ENCODE measurements at regions not wholly inside any gene's neighbourhood (a gene's known extent, or its start where the extent isn't known, plus 50 kb on each side); places are given as distances from the start of the nearest gene placed in this dataset.

DNA sequence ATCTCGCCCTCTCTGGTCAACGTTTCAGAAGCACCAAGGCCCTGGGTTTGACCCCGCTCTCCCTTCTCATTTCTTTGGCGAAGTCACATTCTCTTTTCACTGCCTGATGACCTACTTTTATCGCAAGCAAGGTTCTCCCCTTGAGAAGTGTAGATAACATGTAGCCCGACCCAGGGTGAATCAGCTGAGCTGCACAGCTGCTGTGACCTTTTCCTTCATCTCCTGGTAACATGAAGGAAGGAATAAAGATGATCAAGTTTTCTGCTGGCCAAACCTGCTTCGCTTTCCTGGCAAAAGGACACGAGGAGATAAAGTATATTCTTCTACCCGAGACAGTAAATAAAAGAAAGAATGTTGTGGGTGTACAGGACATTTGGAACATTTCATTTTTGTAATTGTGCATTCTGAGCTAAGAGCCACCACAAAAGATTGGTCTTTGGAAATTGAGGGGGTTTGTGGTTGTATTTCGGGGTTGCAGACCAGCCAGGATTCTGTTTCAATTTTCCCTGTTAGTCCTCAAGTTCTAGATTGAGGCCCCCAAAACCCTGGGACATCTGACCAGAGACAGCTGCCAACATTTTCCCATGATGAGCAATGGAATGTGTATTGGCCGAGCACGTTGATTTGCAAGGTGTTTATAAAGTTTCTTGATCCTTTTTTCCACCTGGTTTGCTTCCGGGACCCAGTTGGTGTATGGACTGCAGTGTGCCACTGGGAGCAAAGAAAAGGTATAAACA is 155.1 kb upstream of the ZNF462 start:
- no peak for ATAC-seq
- Mint-ChIP-seq H3K27me3 (no peaks in the 10 kb centered on the region), H3K27ac (no peak overlapping the region), H3K4me3 (no peak overlapping the region), H3K4me1 (no peaks in the 10 kb centered on the region), H3K36me3 (no peaks in the 10 kb centered on the region), H3K9me3 (peaks cover 4% of the 10 kb centered on the region)

DNA sequence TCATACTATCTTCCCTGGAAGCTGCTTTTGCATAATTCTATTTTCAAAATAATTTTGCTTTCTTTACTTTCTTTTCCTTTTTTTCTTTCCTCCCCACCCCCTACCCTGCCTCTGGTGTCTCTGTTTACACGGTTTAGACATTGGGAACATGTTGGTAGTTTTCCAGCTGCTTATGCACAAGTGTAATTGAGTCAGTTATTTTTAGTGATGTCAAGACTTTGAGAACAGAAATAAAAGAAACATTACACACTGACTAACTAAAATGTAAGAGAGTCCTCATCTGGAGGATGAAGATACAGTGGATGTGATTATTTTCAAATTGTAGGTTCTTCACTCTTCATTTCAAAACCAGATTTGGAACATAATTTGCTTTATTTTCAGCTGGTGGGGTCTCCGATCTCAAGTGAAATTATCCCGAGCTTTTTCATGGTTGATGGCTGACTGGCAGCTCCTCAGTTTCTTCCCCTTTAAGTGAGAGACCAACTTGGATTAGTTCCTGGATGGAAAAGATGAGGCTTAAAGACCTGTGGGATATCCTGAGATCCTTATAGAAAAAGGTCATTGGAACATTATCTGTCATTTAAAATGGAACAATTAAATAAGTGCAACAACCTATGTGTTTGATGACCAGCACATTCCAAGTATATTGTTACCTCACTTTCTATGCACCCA is 154.4 kb upstream of the ZNF462 start:
- Mint-ChIP-seq H3K36me3 (no peaks in the 10 kb centered on the region), H3K27me3 (no peaks in the 10 kb centered on the region), H3K27ac (no peak overlapping the region), H3K9me3 (peaks cover 3% of the 10 kb centered on the region), H3K4me1 (no peaks in the 10 kb centered on the region), H3K4me3 (no peak overlapping the region)
- no peak for ATAC-seq

DNA sequence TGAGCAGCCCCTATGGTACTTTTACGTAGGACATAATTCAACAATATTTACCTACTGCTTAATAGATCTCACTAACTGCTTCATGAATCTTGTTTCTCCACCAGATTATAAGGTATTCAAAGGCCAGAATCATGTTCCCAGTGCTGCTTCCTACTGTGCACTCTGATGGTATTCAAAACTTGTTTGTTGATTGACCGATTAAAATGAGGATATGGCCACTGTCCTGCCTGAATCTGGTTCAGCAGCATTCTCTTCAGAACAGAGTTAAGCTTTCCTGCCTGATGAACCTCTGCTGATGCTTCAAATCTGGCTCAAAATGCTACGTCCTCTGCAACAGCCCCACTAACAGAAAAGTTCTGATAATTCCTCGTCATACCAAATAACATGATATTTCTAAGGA is 150.7 kb upstream of the ZNF462 start:
- no peak overlapping the region for H3K27ac Mint-ChIP-seq
- no peaks in the 10 kb centered on the region for H3K9me3 Mint-ChIP-seq
- no peaks in the 10 kb centered on the region for H3K36me3 Mint-ChIP-seq
- H3K4me1 Mint-ChIP-seq: no peaks in the 10 kb centered on the region
- H3K4me3 Mint-ChIP-seq: no peak overlapping the region
- no peak for ATAC-seq
- no peaks in the 10 kb centered on the region for H3K27me3 Mint-ChIP-seq

DNA sequence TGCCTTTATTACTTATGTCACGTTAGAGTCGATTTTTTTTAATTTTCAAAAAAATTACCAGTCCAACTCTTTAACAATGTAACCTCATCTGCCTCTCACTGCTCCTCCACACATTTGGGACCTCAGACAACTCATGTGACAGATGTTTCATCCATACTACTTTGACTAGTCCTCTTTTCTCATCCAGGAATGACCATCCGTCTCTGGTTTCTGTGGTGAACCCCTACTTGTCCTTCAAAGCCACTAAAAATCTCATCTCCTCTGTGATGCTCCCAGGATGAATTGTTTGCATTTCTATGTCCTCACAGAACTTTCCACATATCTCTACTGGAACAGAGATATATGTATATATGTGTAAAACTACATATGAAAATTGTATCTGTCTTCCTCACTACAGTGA is 149.8 kb upstream of the ZNF462 start:
- ATAC-seq: no peak
- Mint-ChIP-seq H3K9me3 (no peaks in the 10 kb centered on the region), H3K27ac (no peak overlapping the region)

DNA sequence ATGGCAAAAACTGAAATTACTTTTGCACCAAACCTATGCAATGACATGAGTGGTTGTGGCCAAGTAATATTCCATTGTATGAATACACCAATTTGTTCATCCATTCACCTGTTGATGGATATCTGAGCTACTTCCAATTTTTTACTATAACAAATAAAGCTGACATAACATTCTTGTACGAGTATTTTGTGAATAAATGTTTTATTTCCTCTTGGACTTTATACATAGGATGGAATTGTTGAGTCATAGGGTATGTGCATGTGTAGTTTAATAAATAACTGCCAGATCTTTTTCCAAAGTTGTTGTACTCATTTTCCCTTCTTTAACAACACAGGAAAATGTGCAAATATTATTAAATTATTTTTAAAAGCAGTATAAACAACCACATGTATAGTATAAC is 146.1 kb upstream of the ZNF462 start:
- Mint-ChIP-seq H3K9me3 (peaks cover 4% of the 10 kb centered on the region), H3K27ac (no peak overlapping the region), H3K27me3 (no peaks in the 10 kb centered on the region), H3K4me3 (no peak overlapping the region), H3K4me1 (no peaks in the 10 kb centered on the region), H3K36me3 (no peaks in the 10 kb centered on the region)
- ATAC-seq: no peak

More for the DNA sequence above, 149.8 kb upstream of the ZNF462 start:
- Mint-ChIP-seq H3K36me3 (no peaks in the 10 kb centered on the region), H3K4me3 (no peak overlapping the region), H3K27me3 (no peaks in the 10 kb centered on the region), H3K4me1 (no peaks in the 10 kb centered on the region)

DNA sequence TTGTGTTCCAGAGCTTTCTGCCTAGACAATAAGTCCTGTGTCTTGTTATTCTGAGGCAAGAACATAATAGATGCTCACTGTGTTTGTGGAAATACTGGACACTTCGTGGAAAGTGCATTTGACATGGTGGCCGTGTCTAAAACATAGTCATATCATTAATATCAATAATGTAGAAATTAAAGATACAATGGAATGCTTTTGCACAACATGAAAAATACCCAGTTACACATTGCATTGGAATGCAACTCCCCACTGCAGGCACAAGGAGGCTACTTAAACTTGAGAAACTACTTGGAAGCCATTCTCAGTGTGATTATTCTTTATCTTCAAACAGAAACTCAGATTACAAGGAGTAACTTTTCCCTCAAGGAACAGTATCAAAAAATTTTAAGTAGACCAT is 145.3 kb upstream of the ZNF462 start:
- H3K27me3 Mint-ChIP-seq: no peaks in the 10 kb centered on the region
- no peaks in the 10 kb centered on the region for H3K4me1 Mint-ChIP-seq
- H3K4me3 Mint-ChIP-seq: no peak overlapping the region
- no peak overlapping the region for H3K27ac Mint-ChIP-seq
- peaks cover 4% of the 10 kb centered on the region for H3K9me3 Mint-ChIP-seq
- no peaks in the 10 kb centered on the region for H3K36me3 Mint-ChIP-seq
- no peak for ATAC-seq

DNA sequence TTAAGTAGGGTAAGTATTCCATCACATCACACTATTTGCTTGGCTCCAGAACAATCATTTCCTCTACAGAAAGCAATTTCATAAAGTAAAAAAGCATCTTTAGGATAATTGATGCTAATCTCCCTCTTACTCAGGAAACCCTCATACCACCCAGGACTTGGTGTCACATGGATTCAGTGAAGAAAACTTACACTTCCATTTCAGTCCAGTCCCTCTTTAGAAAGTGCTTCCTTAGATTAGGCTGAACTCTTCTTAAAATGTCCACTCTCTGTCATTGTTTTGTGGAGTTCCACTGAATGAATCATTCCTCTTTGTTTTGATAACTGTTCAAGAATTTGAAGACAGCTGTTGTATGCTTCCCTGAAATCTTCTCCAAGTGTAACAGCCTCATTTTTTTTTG is 144.0 kb upstream of the ZNF462 start:
- Mint-ChIP-seq H3K4me1 (no peaks in the 10 kb centered on the region), H3K27ac (no peak overlapping the region), H3K9me3 (peaks cover 4% of the 10 kb centered on the region), H3K36me3 (no peaks in the 10 kb centered on the region), H3K4me3 (no peak overlapping the region), H3K27me3 (no peaks in the 10 kb centered on the region)
- no peak for ATAC-seq

DNA sequence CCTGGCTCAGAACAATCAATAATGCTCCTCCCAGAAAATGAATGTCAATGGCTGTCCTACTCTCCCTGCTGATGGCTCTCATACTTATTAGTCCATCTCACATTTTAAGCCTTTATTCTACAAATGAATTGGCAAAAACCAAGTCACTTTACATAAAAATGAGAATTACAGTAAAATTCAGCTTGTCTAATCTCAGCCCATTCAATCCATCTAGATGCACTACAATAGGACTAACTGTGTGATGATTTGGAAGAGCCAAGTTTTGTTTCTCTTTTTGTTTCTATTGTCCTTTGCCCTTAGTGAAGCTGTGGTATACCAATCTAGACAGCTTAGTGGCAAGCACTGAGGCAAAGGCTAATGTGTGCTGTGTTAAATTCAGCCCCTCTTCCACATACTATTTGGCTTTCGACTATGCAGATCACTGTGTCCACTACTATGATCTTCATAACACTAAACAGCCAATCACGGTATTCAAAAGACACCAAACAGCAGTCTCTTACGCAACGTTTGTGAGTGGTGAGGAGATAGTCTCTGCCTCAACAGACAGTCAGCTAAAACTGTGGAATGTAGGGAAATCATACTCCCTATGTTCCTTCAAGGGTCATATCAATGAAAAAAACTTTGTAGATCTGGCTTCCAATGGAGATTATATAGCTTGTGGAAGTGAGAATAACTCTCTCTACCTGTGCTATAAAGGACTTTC is 140.8 kb upstream of the ZNF462 start:
- H3K4me3 Mint-ChIP-seq: no peak overlapping the region
- H3K27ac Mint-ChIP-seq: no peak overlapping the region
- no peak for ATAC-seq
- H3K9me3 Mint-ChIP-seq: peaks cover 4% of the 10 kb centered on the region
- no peaks in the 10 kb centered on the region for H3K27me3 Mint-ChIP-seq
- no peaks in the 10 kb centered on the region for H3K4me1 Mint-ChIP-seq
- no peaks in the 10 kb centered on the region for H3K36me3 Mint-ChIP-seq

DNA sequence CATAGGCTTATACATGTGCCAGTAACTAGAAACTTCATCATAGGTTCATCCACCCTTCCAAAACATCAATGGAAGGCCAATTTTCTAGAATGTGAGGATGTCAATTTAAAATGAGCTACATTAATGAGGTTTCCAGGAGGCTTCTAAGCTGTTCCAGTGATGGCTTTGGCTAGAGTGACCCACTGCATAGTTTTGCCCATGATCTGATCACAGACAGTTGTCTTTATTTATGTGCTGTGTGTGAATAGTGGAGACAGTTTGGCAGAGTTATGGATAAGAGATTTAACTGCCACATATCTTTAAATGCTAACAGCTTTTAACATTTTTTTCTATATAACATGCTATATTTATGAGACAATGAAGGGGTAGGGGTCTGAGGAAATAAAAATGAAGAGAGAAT is 139.0 kb upstream of the ZNF462 start:
- H3K27ac Mint-ChIP-seq: no peak overlapping the region
- no peaks in the 10 kb centered on the region for H3K4me1 Mint-ChIP-seq
- peaks cover 4% of the 10 kb centered on the region for H3K9me3 Mint-ChIP-seq
- no peaks in the 10 kb centered on the region for H3K27me3 Mint-ChIP-seq
- no peaks in the 10 kb centered on the region for H3K36me3 Mint-ChIP-seq
- no peak for ATAC-seq
- no peak overlapping the region for H3K4me3 Mint-ChIP-seq

DNA sequence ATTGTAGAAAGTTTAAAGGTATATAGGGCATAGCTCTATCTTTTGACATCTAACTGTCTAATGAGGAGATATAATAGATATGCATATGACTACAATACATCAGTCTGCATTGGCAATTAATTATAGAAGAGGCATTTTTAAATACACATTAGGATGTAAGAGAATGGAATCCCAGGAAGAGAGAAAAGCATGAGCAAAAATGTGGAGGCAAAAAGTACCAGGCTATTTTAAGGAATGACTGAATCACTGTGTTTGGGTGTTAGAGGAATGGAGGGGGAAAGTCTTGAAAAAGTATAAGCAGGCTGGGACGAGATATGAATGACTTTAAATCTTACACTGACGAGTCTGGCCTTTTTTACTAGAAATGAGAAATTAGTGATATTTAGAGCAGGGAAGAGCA is 138.4 kb upstream of the ZNF462 start:
- H3K27ac Mint-ChIP-seq: no peak overlapping the region
- H3K36me3 Mint-ChIP-seq: no peaks in the 10 kb centered on the region
- peaks cover under 1% of the 10 kb centered on the region for H3K9me3 Mint-ChIP-seq
- ATAC-seq: no peak
- H3K27me3 Mint-ChIP-seq: no peaks in the 10 kb centered on the region
- no peaks in the 10 kb centered on the region for H3K4me1 Mint-ChIP-seq
- H3K4me3 Mint-ChIP-seq: no peak overlapping the region

DNA sequence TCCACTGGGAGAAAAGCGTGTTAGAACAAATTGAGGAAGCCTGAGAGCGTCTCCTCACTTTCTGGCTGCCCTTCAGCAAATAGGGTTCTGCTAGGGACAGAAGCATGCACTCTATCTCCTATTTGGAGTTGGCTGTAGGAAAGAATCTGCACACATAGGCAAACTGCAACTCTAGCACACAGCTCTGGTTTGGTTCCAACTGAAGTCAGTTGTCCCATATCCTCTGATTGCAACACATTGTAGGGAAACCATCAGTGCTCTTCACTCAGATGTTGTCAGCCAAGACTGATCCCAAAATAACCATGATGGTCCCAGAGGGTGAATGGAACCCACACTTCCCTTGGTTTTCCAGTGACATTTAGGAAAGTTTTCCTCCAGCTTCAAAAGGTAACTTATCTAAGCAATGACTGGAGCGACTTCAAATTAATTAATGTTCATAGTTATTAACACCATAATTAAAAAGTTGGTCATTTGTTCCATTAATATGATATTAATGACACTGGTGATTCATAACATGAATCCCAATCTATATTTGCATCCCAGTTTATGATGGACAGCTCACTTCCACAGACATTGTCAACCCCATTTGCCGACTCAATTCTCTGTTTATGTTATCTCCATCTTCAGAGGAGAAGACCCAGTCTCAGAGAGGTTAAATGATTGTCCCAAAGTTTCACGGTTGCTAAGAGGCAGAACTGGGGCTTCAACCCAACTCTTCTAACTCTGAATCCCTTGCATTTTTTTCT is 136.7 kb upstream of the ZNF462 start:
- no peak overlapping the region for H3K27ac Mint-ChIP-seq
- no peaks in the 10 kb centered on the region for H3K9me3 Mint-ChIP-seq
- H3K4me1 Mint-ChIP-seq: no peaks in the 10 kb centered on the region
- no peak overlapping the region for H3K4me3 Mint-ChIP-seq
- H3K36me3 Mint-ChIP-seq: no peaks in the 10 kb centered on the region
- no peak for ATAC-seq
- no peaks in the 10 kb centered on the region for H3K27me3 Mint-ChIP-seq

DNA sequence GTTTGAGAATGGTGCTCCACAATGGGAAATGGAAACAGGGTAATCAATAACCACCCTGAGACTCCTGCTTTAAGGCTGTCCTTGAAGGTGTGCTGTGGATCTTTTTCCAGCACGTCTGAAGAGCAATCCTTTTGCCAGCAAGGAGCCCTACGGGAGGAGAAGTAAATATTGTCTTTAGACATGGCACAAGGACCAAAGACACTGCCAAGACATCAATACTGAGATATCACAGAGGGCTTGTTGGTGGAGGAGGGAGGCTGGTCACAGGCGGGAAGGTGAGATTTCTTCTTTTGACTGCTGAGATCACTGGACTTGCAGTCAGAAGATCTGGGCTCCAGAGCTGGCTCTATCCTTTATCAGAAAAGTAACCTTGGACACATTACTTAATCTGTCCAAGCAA is 135.0 kb upstream of the ZNF462 start:
- H3K27ac Mint-ChIP-seq: no peak overlapping the region
- H3K4me3 Mint-ChIP-seq: no peak overlapping the region
- no peaks in the 10 kb centered on the region for H3K27me3 Mint-ChIP-seq
- H3K4me1 Mint-ChIP-seq: no peaks in the 10 kb centered on the region
- H3K9me3 Mint-ChIP-seq: no peaks in the 10 kb centered on the region
- ATAC-seq: no peak
- H3K36me3 Mint-ChIP-seq: no peaks in the 10 kb centered on the region

DNA sequence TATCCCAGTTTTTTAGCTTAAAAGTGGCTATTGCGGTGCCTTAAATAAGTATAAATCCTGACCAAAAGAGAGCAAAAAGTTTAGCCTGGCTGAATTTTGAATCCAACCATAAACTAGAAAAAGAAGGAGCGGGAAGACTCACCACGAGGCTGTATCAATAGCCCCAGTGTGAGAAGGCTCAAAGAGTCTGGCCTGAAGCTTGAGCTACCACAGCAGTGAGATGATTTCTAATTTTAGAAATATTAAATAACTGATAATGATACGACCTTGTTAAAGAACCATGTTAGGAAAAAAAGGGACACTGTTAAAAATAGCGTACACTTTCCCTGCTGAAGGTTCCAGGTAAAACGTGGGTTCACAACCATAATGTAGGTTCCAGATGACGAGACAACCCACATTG is 134.1 kb upstream of the ZNF462 start:
- no peaks in the 10 kb centered on the region for H3K27me3 Mint-ChIP-seq
- no peak overlapping the region for H3K4me3 Mint-ChIP-seq
- no peak for ATAC-seq
- H3K4me1 Mint-ChIP-seq: no peaks in the 10 kb centered on the region
- H3K27ac Mint-ChIP-seq: no peak overlapping the region
- no peaks in the 10 kb centered on the region for H3K9me3 Mint-ChIP-seq
- H3K36me3 Mint-ChIP-seq: no peaks in the 10 kb centered on the region

DNA sequence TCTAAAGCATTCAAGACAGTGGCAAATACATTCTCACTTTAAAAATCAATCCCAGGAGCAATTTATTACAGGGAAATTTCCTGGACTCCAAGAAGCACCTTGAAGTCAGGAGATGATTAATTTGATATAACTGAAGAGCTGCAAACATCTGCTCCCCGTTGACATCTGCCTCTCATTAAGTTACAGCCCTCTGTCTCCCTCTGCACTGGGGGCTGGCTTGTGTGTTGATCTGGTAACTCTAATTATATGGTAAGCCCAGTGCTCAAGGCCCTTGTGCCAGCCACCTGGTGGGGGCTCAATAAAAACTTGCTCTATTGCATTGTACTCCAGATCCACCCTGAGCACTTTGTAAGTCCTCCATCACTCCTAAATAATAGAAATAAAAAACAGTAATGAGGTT is 131.1 kb upstream of the ZNF462 start:
- peaks cover 3% of the 10 kb centered on the region for H3K9me3 Mint-ChIP-seq
- H3K4me3 Mint-ChIP-seq: no peak overlapping the region
- H3K27me3 Mint-ChIP-seq: no peaks in the 10 kb centered on the region
- no peaks in the 10 kb centered on the region for H3K4me1 Mint-ChIP-seq
- no peaks in the 10 kb centered on the region for H3K36me3 Mint-ChIP-seq
- H3K27ac Mint-ChIP-seq: no peak overlapping the region
- ATAC-seq: no peak

DNA sequence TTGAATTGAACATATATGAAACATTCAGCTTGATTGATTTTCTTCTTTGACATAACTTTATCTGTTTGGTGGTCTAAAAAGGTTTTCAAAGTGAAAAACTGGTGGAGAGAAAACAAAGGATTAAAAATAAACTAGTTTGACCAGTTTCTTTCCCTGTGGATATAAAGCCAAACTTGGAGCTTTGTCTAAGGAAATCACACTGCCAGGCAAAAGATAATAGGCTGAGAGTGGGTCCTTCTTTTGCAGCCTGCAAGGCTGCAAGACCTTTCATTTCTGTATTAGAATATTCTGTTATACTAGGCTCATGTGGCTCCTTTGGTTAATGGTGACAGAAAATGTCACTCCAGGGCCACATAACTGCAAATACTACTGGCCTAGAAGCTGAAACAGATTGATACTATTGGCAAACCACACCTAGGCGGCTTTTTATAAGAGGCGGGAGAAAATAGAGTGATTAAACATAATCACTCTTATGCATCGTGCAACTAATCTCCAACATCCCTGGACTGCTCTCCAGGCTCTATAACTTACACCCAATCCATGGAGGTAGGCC is 129.1 kb upstream of the ZNF462 start:
- H3K9me3 Mint-ChIP-seq: peaks cover 3% of the 10 kb centered on the region
- no peak overlapping the region for H3K27ac Mint-ChIP-seq
- ATAC-seq: no peak
- H3K27me3 Mint-ChIP-seq: no peaks in the 10 kb centered on the region
- H3K36me3 Mint-ChIP-seq: no peaks in the 10 kb centered on the region
- no peak overlapping the region for H3K4me3 Mint-ChIP-seq
- H3K4me1 Mint-ChIP-seq: no peaks in the 10 kb centered on the region

Measured in stimulated activated memory B cell treated with anti-CD40 and anti-IgM and Interleukin-4, amounts not matched to agents 10 μg/mL and 1 μg/mL and 100 μg/mL, for 72 hours (primary cell).